Brain microvascular endothelial cell (primary cell): ENCODE measurements at regions not wholly inside any gene's neighbourhood (a gene's known extent, or its start where the extent isn't known, plus 50 kb on each side); places are given as distances from the start of the nearest gene placed in this dataset.

ENCODE experiments used
- DNase-seq: peaks from one replicate; pipeline ENCODE4 v3.0.0-alpha.2; 2020
- H3K27ac ChIP-seq: fragments of 250-450 bp; sonication (Bioruptor Pico); 2 replicates; pipeline ENCODE4 v1.5.1; 2020; ENCODE audit warnings: mild to moderate bottlenecking, moderate library complexity
- H3K27me3 ChIP-seq: fragments of 250-450 bp; sonication (Bioruptor Pico); replicated peaks from 2 replicates; pipeline ENCODE4 v1.5.1; 2020; ENCODE audit warnings: mild to moderate bottlenecking
- H3K36me3 ChIP-seq: fragments of 250-450 bp; sonication (Bioruptor Pico); replicated peaks from 2 replicates; pipeline ENCODE4 v1.5.1; 2020; ENCODE audit warnings: mild to moderate bottlenecking
- H3K4me3 ChIP-seq: 2 replicates; pipeline ENCODE4 v1.5.1; 2011; ENCODE audit warnings: low read depth, mild to moderate bottlenecking, control low read depth, low read length, moderate library complexity
- CTCF ChIP-seq: IDR thresholded peaks from 2 replicates; pipeline ENCODE4 v1.5.1; 2011; ENCODE audit warnings: low read depth, mild to moderate bottlenecking, moderate library complexity, low read length, control low read depth, inconsistent platforms; ENCODE audit errors: missing control alignments
- in situ Hi-C: cut with HindIII; loops from 2 replicates; pipeline ENCODE4 v1.10.0; 2017; ENCODE audit warnings: low sequenced_read_pairs, low pct_ligation_motif_present

DNA sequence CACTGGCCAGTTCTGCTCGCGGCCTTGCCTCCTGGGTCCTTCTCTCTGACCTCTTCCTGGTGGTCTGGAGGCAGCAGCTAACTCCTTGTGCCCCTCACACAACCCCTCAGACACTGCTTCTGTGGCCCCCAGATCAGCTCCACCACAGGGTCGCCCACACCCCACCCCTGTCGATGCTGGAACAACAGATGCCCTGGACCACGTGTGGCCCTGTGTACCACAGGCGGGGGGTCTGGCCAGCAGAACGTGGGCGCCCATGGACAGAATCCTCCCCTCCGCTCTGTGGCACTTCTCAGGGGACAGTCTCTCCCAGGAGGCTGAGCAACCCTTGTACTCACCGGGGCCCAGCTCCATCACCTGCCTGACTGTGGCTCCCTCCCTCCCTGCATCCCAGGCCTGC lies 245.6 kb downstream of the NDUFA10 start:
- no peaks in the 10 kb centered on the region for H3K27me3 ChIP-seq
- H3K36me3 ChIP-seq = no peaks in the 10 kb centered on the region
- no peak for TF ChIP-seq CTCF
- no peak for DNase-seq
- in situ Hi-C loops = no loop called here
- H3K4me3 ChIP-seq = no peak overlapping the region
- no peak overlapping the region for H3K27ac ChIP-seq

DNA sequence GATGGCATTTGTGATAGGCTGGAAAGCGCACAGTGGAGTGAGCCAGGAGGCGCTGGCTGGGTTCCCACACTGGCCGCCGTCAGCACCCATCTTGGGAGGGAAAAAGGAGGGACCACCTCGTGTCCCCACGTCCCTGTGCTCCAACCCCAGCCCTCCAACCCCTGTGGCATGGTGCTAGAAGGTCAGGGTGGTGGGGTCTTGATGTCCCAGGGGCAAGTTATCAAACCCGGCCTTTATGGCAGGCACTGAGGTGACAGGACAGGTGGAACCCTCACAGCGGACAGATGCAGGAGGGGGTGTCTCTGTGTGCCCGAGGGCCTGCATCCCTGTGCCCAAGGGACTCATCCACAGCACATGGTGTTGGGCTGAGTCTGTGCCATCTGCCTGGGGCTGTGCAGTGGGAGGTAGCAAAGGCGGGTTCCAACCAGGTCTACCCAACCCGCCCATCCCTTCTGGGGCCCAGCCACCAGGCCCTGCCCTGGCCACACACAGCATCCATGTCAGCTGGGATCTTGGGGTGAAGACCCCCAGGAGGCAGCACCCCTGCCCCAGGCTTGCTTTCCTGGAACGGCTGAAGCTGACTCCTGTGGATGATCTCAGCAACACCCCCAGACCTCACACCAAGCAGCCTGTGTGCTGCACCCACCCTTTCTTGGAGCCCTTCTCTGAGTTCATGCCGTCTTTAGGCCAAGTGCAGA lies 246.1 kb downstream of the NDUFA10 start:
- H3K27ac ChIP-seq = no peak overlapping the region
- DNase-seq = no peak
- H3K27me3 ChIP-seq = no peaks in the 10 kb centered on the region
- H3K36me3 ChIP-seq = no peaks in the 10 kb centered on the region
- H3K4me3 ChIP-seq = no peak overlapping the region
- in situ Hi-C loops = no loop called here
- TF ChIP-seq CTCF = no peak

DNA sequence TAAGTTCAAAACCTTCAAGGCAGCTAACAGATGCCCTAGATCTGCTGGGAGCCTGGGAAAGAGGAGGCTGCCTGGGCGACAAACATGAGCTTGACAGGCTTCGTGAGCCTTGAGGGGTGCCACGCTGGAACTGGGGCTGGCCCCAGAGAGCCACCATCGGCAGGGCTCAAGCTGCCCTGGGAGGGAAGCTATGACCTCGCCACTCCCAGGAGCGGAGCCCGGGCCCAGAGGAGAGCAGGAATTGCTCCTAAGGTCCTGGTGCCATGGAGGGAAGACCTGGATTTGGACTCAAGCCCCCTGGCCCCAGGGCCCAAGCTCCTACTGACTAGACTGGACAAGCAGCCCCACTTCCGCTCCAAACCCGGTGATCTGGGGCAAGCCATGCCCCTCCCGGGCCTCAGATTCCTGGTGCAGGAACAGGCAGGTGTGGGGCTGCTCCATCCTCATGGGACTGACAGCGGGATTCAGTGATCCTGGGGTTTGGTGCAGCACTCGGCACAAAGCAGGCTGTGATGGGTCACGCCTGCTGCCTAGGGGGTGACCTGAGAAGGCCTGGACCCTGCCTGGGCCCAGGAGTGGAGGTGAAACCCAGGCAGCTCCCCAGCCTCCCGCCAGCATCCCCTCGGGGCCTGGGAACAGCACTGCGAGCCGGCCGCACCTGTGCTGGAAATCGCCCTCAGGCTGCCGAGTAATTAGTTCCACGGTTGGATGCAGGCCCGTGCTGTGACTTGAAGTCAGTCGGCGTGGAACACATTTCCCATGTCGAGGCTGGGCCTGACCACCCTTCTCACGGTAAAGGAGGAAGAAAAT lies 246.9 kb downstream of the NDUFA10 start:
- in situ Hi-C loops = no loop called here
- TF ChIP-seq CTCF = no peak
- no peaks in the 10 kb centered on the region for H3K27me3 ChIP-seq
- DNase-seq = no peak
- no peak overlapping the region for H3K27ac ChIP-seq
- no peak overlapping the region for H3K4me3 ChIP-seq
- no peaks in the 10 kb centered on the region for H3K36me3 ChIP-seq

GRCh38 chr2:239777219-239777618 lies 247.9 kb downstream of the NDUFA10 start:
- TF ChIP-seq CTCF = no peak
- Histone ChIP-seq H3K36me3 (no peaks in the 10 kb centered on the region), H3K27me3 (no peaks in the 10 kb centered on the region), H3K4me3 (no peak overlapping the region), H3K27ac (no peak overlapping the region)
- in situ Hi-C loops = no loop called here
- no peak for DNase-seq

DNA sequence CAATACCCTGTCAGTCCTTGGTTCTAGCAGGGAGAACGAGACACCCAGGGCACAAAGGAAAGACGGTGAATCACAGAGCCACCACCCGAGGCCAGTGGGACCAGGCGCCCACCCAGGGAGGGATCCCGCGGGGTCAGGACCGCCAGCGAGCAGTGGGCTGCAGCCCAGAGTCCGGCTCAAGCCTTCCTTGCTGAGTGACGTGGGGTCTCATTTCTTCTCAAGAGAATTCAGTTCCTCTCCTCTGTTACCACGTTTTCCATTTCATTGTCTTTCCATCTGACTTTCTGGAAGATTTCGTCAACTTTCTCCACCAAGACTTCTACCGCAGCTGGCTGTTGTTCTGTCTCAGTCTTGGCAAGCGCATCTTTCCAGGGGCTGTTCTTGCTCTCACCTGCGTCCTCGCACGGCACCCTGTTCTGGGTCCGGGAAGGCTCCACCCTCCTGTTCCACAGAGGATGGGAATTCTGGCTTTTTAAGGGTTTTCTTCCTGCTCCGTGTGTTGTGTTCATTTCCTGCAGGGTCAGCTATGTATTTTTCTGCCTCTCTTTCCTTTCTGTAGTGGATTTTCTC lies 248.6 kb downstream of the NDUFA10 start:
- Histone ChIP-seq H3K27ac (no peak overlapping the region), H3K27me3 (no peaks in the 10 kb centered on the region), H3K36me3 (no peaks in the 10 kb centered on the region), H3K4me3 (no peak overlapping the region)
- no peak for DNase-seq
- no peak for TF ChIP-seq CTCF
- in situ Hi-C loops = no loop called here
